Hepatocyte (in vitro differentiated cells): ENCODE measurements at regions not wholly inside any gene's neighbourhood (a gene's known extent, or its start where the extent isn't known, plus 50 kb on each side); places are given as distances from the start of the nearest gene placed in this dataset.

Experiments
- DNase-seq: peaks from one replicate; pipeline ENCODE4 v3.0.0-alpha.2; 2016; ENCODE audit warnings: low spot score
- H2AFZ ChIP-seq: fragments of 200-600 bp; sonication (generic); 2 replicates; pipeline ENCODE4 v1.6.0; 2016; ENCODE audit warnings: antibody characterized with exemption, mild to moderate bottlenecking
- H3K27ac ChIP-seq: fragments of 200-600 bp; sonication (generic); 2 replicates; pipeline ENCODE4 v1.5.1; 2016; ENCODE audit warnings: mild to moderate bottlenecking
- H3K27me3 ChIP-seq: fragments of 200-600 bp; sonication (generic); 2 replicates; pipeline ENCODE4 v1.6.1; 2016
- H3K36me3 ChIP-seq: fragments of 200-600 bp; sonication (generic); replicated peaks from 2 replicates; pipeline ENCODE4 v1.5.1; 2016; ENCODE audit warnings: low read depth; ENCODE audit not compliant: insufficient read depth
- H3K4me1 ChIP-seq: fragments of 200-600 bp; sonication (generic); 2 replicates; pipeline ENCODE4 v1.5.1; 2016; ENCODE audit warnings: mild to moderate bottlenecking, moderate library complexity; ENCODE audit not compliant: insufficient read depth
- H3K4me2 ChIP-seq: fragments of 200-600 bp; sonication (generic); 2 replicates; pipeline ENCODE4 v1.6.0; 2016
- H3K4me3 ChIP-seq: fragments of 200-600 bp; sonication (generic); 2 replicates; pipeline ENCODE4 v1.5.1; 2016; ENCODE audit warnings: mild to moderate bottlenecking
- H3K79me2 ChIP-seq: fragments of 200-600 bp; sonication (generic); 2 replicates; pipeline ENCODE4 v1.6.0; 2017; ENCODE audit warnings: mild to moderate bottlenecking
- H3K9me2 ChIP-seq: fragments of 200-600 bp; sonication (generic); replicated peaks from 2 replicates; pipeline ENCODE4 v1.6.0; 2017; ENCODE audit warnings: mild to moderate bottlenecking; ENCODE audit not compliant: insufficient read depth
- H3K9me3 ChIP-seq: fragments of 200-600 bp; sonication (generic); 2 replicates; pipeline ENCODE4 v1.5.1; 2016; ENCODE audit warnings: low read depth, mild to moderate bottlenecking
- H4K20me1 ChIP-seq: fragments of 200-600 bp; sonication (generic); 2 replicates; pipeline ENCODE4 v1.6.0; 2016; ENCODE audit warnings: mild to moderate bottlenecking; ENCODE audit not compliant: insufficient read depth, poor library complexity, severe bottlenecking
- CTCF ChIP-seq: fragments of 200-600 bp; sonication (generic); IDR thresholded peaks from 2 replicates; pipeline ENCODE4 v1.5.1; 2016; ENCODE audit warnings: antibody characterized with exemption, mild to moderate bottlenecking; ENCODE audit not compliant: poor library complexity
- EZH2 ChIP-seq: fragments of 200-600 bp; sonication (generic); IDR thresholded peaks from 2 replicates; pipeline ENCODE4 v1.6.1; 2016; ENCODE audit warnings: antibody characterized with exemption, mild to moderate bottlenecking, borderline replicate concordance
- EZH2phosphoT487 ChIP-seq: fragments of 200-600 bp; sonication (generic); IDR thresholded peaks from one replicate; pipeline ENCODE4 v1.6.1; 2018; ENCODE audit warnings: antibody characterized with exemption, mild to moderate bottlenecking, low read depth, moderate library complexity; ENCODE audit not compliant: unreplicated experiment, severe bottlenecking
- WGBS: methylation state at CpG from one replicate; pipeline ENCODE4 v1.1.6; 2016; ENCODE audit warnings: low lambda C conversion rate; ENCODE audit errors: missing lambda C conversion rate; 5-methylcytosine and 5-hydroxymethylcytosine counted together

- Histone ChIP-seq H3K9me3 (no peaks in the 10 kb centered on the region), H3K27ac (no peak overlapping the region), H2AFZ (no peak overlapping the region), H3K36me3 (no peaks in the 10 kb centered on the region), H3K27me3 (no peaks in the 10 kb centered on the region), H3K9me2 (no peaks in the 10 kb centered on the region), H3K4me3 (no peak overlapping the region), H3K79me2 (no peaks in the 10 kb centered on the region), H4K20me1 (no peaks in the 10 kb centered on the region), H3K4me2 (no peak overlapping the region), H3K4me1 (peaks cover 3% of the 10 kb centered on the region)
- WGBS, result 84% methylated on average over 2 of the region's 2 CpGs
- DNase-seq, result no peak
- TF ChIP-seq EZH2phosphoT487, result no peak
- no peak for TF ChIP-seq EZH2
- no peak for TF ChIP-seq CTCF
Measured at GRCh38 chr5:152638996-152639552, 234.0 kb upstream of the NMUR2 start.

DNA sequence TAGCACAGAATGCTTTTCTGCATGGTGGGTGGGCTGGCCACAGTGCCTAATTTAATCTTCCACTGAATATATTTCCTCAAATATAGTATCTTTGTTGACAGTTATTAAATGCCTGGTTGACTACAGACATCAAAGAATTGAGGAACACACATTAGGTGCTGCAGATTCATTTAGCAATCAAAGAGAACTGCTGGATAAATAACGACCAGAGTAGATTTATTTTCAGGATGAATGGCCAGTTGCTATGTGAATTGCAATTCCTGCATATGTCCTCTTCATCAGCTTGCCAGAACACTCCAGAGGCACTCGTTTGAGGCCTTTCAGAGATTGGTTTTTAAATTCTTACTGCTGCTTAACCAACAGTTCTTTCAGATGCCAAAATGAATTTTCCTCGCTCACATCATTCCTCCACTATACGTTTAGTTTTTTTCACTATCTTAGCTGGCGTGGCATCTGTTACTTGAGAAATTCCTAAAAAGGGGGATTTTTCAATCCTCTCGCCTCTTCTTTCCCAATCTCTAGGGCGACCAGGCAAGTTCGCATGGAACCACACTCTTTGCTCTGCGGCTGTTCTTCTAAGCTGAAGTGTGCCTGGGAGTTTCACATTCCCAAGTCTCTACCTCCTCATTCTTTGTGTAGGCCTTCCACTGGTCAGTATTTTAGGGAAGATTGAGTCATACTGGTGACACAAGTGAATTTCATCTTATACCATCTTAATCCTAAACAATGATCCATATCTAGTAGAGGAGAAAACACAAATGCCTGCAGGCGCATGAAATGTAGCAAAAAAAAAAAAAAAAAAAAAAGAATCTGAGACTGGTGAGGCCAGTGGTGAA is 237.1 kb upstream of the NMUR2 start:
- Histone ChIP-seq H3K79me2 (no peaks in the 10 kb centered on the region), H3K36me3 (no peaks in the 10 kb centered on the region), H3K4me1 (peaks cover 5% of the 10 kb centered on the region), H3K4me2 (no peak overlapping the region), H3K27me3 (no peaks in the 10 kb centered on the region), H3K4me3 (no peak overlapping the region), H3K9me2 (no peaks in the 10 kb centered on the region), H4K20me1 (no peaks in the 10 kb centered on the region), H3K27ac (no peak overlapping the region), H2AFZ (no peak overlapping the region), H3K9me3 (no peaks in the 10 kb centered on the region)
- no peak for DNase-seq
- no peak for TF ChIP-seq CTCF
- TF ChIP-seq EZH2phosphoT487, result no peak
- no peak for TF ChIP-seq EZH2
- 90% methylated on average over 10 of the region's 10 CpGs for WGBS

DNA sequence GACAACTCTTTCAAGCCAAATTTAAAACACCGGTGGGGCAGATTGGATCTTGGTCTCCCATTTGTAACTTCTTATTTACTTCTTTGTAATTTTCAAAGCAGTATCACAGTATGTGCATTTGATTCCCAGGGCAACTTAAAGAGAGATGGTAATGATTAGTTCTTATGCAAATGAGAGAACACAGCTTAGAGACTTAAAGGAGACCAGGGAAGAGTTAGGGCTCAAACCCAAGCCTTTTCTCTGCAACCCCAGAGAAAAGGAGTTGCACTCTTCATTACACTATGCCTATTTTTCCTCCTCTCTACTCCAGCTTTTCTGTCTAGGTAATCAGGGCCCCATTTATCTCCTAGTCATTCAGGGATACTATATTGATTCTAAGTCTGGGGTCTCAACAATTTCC is 237.8 kb upstream of the NMUR2 start:
- H3K4me1 ChIP-seq, result peaks cover 5% of the 10 kb centered on the region
- H3K27ac ChIP-seq, result no peak overlapping the region
- no peak for TF ChIP-seq EZH2phosphoT487
- TF ChIP-seq EZH2, result no peak
- no peak for TF ChIP-seq CTCF
- no peaks in the 10 kb centered on the region for H3K27me3 ChIP-seq
- H3K4me3 ChIP-seq, result no peak overlapping the region
- WGBS, result 50% methylated on average over 1 of the region's 1 CpG
- DNase-seq, result no peak
- H3K79me2 ChIP-seq, result no peaks in the 10 kb centered on the region
- H3K9me3 ChIP-seq, result no peaks in the 10 kb centered on the region
- no peaks in the 10 kb centered on the region for H3K9me2 ChIP-seq
- no peak overlapping the region for H2AFZ ChIP-seq
- no peak overlapping the region for H3K4me2 ChIP-seq
- no peaks in the 10 kb centered on the region for H4K20me1 ChIP-seq
- H3K36me3 ChIP-seq, result no peaks in the 10 kb centered on the region
